GM23248 (cell line): ENCODE measurements at regions not wholly inside any gene's neighbourhood (a gene's known extent, or its start where the extent isn't known, plus 50 kb on each side); places are given as distances from the start of the nearest gene placed in this dataset.

Experiments
- EZH2 ChIP-seq: fragments of 200-600 bp; sonication (generic); IDR thresholded peaks from 2 replicates; pipeline ENCODE4 v1.6.1; 2018; ENCODE audit warnings: antibody characterized with exemption, mild to moderate bottlenecking; ENCODE audit not compliant: insufficient read depth, poor library complexity, severe bottlenecking
- EZH2phosphoT487 ChIP-seq: fragments of 200-600 bp; sonication (generic); IDR thresholded peaks from 2 replicates; pipeline ENCODE4 v1.6.1; 2018; ENCODE audit warnings: antibody characterized with exemption, moderate library complexity, mild to moderate bottlenecking, low read depth; ENCODE audit not compliant: insufficient read depth

GRCh38 chr14:104496095-104496494, 83.5 kb upstream of the C14orf180 start:
- TF ChIP-seq EZH2 = no peak
- TF ChIP-seq EZH2phosphoT487 = no peak
